Right lobe of liver (tissue), 6 donors: ENCODE measurements at regions not wholly inside any gene's neighbourhood (a gene's known extent, or its start where the extent isn't known, plus 50 kb on each side); places are given as distances from the start of the nearest gene placed in this dataset.
"Not testable (repeated sequence)": the region's sequence is repeated elsewhere in the genome, so short reads cannot be mapped to it uniquely, and the experiment has no call there.

Experiments used
- ATAC-seq, 4 donors: fragments of 200-7000 bp; cut with Tn5 transposase; one replicate each; pipeline ENCODE4 v1.9.1; 2020; ENCODE audit warnings: mild to moderate bottlenecking in 4 of 4, moderate library complexity in 4 of 4
- DNase-seq, 3 donors: peaks; one replicate each; pipeline ENCODE4 v3.0.0-alpha.2; 2020
- H3K27ac ChIP-seq, 3 donors: fragments of 200-600 bp; one replicate each; pipeline ENCODE4 v1.8.0; 2022
- H3K27me3 ChIP-seq, 2 donors: fragments of 200-600 bp; one replicate each; pipeline ENCODE4 v1.8.0; 2022
- H3K36me3 ChIP-seq, 4 donors: fragments of 200-600 bp; sonication (generic) in 1 of 4; one replicate each; pipeline versions ENCODE4 v1.5.1 to v1.8.0; 2017 to 2022; ENCODE audit warnings: control low read depth in 1 of 4
- H3K4me1 ChIP-seq, 4 donors: fragments of 200-600 bp; sonication (generic) in 1 of 4; one replicate each; pipeline versions ENCODE4 v1.5.1 to v1.8.0; 2017 to 2022; ENCODE audit warnings: control low read depth in 1 of 4
- H3K4me3 ChIP-seq, 3 donors: fragments of 200-600 bp; one replicate each; pipeline ENCODE4 v1.8.0; 2022
- H3K9me3 ChIP-seq, 4 donors: fragments of 200-600 bp; sonication (generic) in 1 of 4; one replicate each; pipeline versions ENCODE4 v1.5.1 to v1.8.0; 2017 to 2022; ENCODE audit warnings: control low read depth in 1 of 4
- POLR2A ChIP-seq: fragments of 450-650 bp; IDR thresholded peaks from one replicate; pipeline ENCODE4 v1.6.1; 2017; ENCODE audit warnings: antibody characterized with exemption, mild to moderate bottlenecking
- WGBS: methylation state at CpG from one replicate; pipeline ENCODE4 v1.1.6; 2018; ENCODE audit warnings: low coverage, low lambda C conversion rate; ENCODE audit not compliant: insufficient coverage; ENCODE audit errors: missing lambda C conversion rate; 5-methylcytosine and 5-hydroxymethylcytosine counted together
- intact Hi-C, 2 donors: fragments of 100-400 bp; cut with DNase I; formaldehyde crosslinking; loops; one replicate each; pipeline versions ENCODE4 v1.11.2 to v1.14.1; 2022
- TF ChIP-seq, protein P1 (sequence below), 4 donors: fragments of 200-600 bp in 3 of 4; fragments of 450-650 bp in 1 of 4; IDR thresholded peaks; one replicate each; pipeline versions ENCODE4 v1.5.1 to v1.8.0; 2016 to 2022; ENCODE audit warnings: antibody characterized with exemption in 4 of 4, mild to moderate bottlenecking in 2 of 4
- donor health status: DM: no; HTN: yes; CAD: no.
- donor health status: DM: no; HTN: no; CAD: no.
- donor health status: DM: no; HTN: no; CAD: no.
- donor health status: DM: no; HTN: yes; CAD: no.
- donor health status: DM: no; HTN: yes; CAD: no.

DNA sequence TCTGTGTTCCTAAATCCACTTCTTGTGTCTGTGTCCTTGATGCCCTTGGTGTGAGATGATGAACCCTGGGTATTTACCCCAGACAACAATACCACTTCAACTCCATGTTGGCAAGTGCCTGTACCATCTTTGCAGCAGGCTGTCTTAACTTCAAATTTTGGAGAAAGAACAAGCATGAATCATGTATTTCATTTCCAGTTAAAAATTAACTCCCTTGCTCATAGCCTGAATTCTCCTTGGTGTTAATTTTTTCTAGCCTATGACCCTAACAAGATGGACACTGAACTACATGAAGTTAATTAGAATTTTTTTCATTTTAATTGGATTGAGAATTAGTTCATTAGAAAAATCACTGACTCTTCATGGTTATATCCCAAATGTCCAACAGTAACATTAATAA is 267.8 kb upstream of the INTU start:
- no peak overlapping the region for H3K27ac ChIP-seq
- ATAC-seq (no peak), DNase-seq (no peak)
- intact Hi-C loops: no loop called here
- no peaks in the 10 kb centered on the region for H3K4me1 ChIP-seq
- TF ChIP-seq, protein P1, sequence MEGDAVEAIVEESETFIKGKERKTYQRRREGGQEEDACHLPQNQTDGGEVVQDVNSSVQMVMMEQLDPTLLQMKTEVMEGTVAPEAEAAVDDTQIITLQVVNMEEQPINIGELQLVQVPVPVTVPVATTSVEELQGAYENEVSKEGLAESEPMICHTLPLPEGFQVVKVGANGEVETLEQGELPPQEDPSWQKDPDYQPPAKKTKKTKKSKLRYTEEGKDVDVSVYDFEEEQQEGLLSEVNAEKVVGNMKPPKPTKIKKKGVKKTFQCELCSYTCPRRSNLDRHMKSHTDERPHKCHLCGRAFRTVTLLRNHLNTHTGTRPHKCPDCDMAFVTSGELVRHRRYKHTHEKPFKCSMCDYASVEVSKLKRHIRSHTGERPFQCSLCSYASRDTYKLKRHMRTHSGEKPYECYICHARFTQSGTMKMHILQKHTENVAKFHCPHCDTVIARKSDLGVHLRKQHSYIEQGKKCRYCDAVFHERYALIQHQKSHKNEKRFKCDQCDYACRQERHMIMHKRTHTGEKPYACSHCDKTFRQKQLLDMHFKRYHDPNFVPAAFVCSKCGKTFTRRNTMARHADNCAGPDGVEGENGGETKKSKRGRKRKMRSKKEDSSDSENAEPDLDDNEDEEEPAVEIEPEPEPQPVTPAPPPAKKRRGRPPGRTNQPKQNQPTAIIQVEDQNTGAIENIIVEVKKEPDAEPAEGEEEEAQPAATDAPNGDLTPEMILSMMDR (IDR thresholded peaks at IDR 0.05): no peak
- TF ChIP-seq POLR2A: no peak
- no peaks in the 10 kb centered on the region for H3K36me3 ChIP-seq
- H3K27me3 ChIP-seq: no peaks in the 10 kb centered on the region
- no peaks in the 10 kb centered on the region for H3K9me3 ChIP-seq
- no peak overlapping the region for H3K4me3 ChIP-seq

DNA sequence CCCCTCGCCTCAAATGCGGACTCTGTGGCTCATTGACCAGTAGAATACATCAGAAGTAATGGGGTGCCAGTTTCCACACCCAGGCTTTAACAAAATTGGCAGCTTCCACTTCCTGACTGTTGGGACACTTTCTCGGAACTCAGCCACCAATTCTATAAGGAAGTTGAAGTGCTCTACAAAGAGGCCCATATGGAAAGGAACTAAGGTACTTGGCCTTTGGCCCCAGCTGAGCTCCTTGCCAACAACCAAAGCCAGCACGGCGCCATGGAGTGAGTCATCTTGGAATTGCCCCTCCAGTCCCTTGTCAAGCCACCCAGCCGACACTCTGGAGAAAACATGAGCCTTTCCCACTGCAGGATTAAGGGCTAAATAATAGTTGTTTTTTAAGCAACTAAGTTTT is 262.2 kb upstream of the INTU start:
- Histone ChIP-seq H3K4me3 (no peak overlapping the region), H3K4me1 (no peaks in the 10 kb centered on the region), H3K27ac (no peak overlapping the region), H3K27me3 (no peaks in the 10 kb centered on the region), H3K36me3 (no peaks in the 10 kb centered on the region), H3K9me3 (no peaks in the 10 kb centered on the region)
- intact Hi-C loops: no loop called here
- ATAC-seq (peak in 1 of 4 donors; percentile 19), DNase-seq (peak in 1 of 3 donors; percentile 13)
- no peak for TF ChIP-seq POLR2A
- TF ChIP-seq, protein P1 (IDR thresholded peaks at IDR 0.05): no peak
- 45% methylated on average over 5 of the region's 6 CpGs for whole genome bisulfite sequencing

DNA sequence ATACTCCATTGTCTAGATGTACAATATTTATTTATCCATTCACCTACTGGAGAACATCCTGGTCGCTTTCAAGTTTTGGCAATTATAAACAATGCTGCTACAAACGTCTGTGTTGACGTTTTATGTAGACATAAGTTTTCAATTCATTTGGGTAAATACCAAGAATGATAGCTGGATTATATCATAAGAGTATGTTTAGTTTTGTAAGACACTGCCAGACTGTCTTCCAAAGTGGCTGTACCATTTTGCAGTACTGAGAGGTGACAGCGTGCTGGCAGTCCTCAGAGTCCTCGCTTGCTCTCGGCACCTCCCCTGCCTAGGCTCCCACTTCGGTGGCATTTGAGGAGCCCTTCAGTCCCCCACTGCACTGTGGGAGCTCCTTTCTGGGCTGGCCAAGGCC is 253.3 kb upstream of the INTU start:
- H3K36me3 ChIP-seq: no peaks in the 10 kb centered on the region
- no peak for DNase-seq
- intact Hi-C loops: no loop called here
- TF ChIP-seq, protein P1 (IDR thresholded peaks at IDR 0.05): no peak
- no peak for TF ChIP-seq POLR2A
- WGBS: 50% methylated on average over 4 of the region's 7 CpGs
- ATAC-seq: no peak
- H3K4me3 ChIP-seq: no peak overlapping the region
- H3K9me3 ChIP-seq: no peaks in the 10 kb centered on the region
- no peak overlapping the region for H3K27ac ChIP-seq
- no peaks in the 10 kb centered on the region for H3K4me1 ChIP-seq
- H3K27me3 ChIP-seq: no peaks in the 10 kb centered on the region

DNA sequence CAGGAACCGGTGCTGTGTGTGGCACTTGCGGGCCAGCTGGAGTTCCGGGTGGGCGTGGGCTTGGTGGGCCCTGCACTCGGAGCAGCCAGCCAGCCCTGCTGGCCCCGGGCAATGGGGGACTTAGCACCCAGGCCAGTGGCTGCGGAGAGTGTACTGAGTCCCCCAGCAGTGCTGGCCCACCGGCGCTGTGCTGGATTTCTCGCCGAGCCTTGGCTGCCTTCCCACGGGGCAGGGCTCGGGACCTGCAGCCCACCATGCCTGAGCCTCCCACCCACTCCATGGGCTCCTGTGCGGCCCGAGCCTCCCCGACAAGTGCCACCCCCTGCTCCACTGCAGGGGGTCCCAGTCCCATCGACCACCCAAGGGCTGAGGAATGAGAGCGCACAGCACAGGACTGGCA is 252.8 kb upstream of the INTU start:
- H3K27me3 ChIP-seq, H3K36me3 ChIP-seq, intact Hi-C loops, H3K9me3 ChIP-seq, H3K4me3 ChIP-seq, ATAC-seq, H3K27ac ChIP-seq, H3K4me1 ChIP-seq, DNase-seq: not testable (repeated sequence)
- no CpG with 5 or more reads among the region's 18 CpGs for WGBS

DNA sequence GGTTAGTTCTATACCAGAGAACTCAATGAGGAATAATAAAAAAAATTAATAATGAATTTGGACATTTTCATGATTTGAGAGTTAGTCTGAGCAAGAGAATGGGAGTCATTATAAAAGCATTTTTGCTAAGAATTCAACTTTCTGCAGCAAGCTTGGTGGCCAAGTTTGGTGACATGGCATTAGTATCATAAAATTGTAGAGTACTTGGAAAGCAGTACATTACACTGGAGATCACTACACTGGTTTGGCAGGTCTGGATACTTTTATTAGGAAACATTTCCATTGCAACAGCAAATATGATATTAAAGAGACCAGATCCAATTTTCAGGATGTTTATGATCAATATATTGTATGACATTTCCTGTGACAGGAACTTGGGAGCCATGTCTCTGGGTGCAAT is 249.1 kb upstream of the INTU start:
- no peaks in the 10 kb centered on the region for H3K27me3 ChIP-seq
- DNase-seq (no peak), ATAC-seq (no peak)
- H3K4me1 ChIP-seq: no peaks in the 10 kb centered on the region
- TF ChIP-seq, protein P1 (IDR thresholded peaks at IDR 0.05): no peak
- no peak for TF ChIP-seq POLR2A
- no peaks in the 10 kb centered on the region for H3K9me3 ChIP-seq
- H3K36me3 ChIP-seq: no peaks in the 10 kb centered on the region
- intact Hi-C loops: no loop called here
- H3K4me3 ChIP-seq: no peak overlapping the region
- no peak overlapping the region for H3K27ac ChIP-seq
